Effector memory CD4-positive, alpha-beta T cell (primary cell): ENCODE measurements at regions not wholly inside any gene's neighbourhood (a gene's known extent, or its start where the extent isn't known, plus 50 kb on each side); places are given as distances from the start of the nearest gene placed in this dataset.

Source experiments
- DNase-seq, 3 donors: peaks; one replicate each; pipeline ENCODE4 v3.0.0-alpha.2; 2020
- H3K27ac ChIP-seq: 2 replicates; pipeline ENCODE4 v1.7.0; 2013; ENCODE audit warnings: mild to moderate bottlenecking, low read length, moderate library complexity; ENCODE audit not compliant: insufficient read depth, poor library complexity, severe bottlenecking
- H3K27me3 ChIP-seq: replicated peaks from 2 replicates; pipeline ENCODE4 v1.7.0; 2013; ENCODE audit warnings: mild to moderate bottlenecking, low read length; ENCODE audit not compliant: insufficient read depth, control insufficient read depth, poor library complexity, severe bottlenecking
- H3K36me3 ChIP-seq: 2 replicates; pipeline ENCODE4 v1.7.0; 2013; ENCODE audit warnings: mild to moderate bottlenecking, low read length, moderate library complexity; ENCODE audit not compliant: control insufficient read depth, insufficient read depth
- H3K4me1 ChIP-seq: 2 replicates; pipeline ENCODE4 v1.7.0; 2013; ENCODE audit warnings: low read length, mild to moderate bottlenecking; ENCODE audit not compliant: control insufficient read depth, insufficient read depth, poor library complexity, severe bottlenecking
- H3K4me3 ChIP-seq: 2 replicates; pipeline ENCODE4 v1.7.0; 2013; ENCODE audit warnings: low read length, low read depth, mild to moderate bottlenecking; ENCODE audit not compliant: insufficient read depth, poor library complexity, severe bottlenecking
- H3K9me3 ChIP-seq: 2 replicates; pipeline ENCODE4 v1.7.0; 2013; ENCODE audit warnings: mild to moderate bottlenecking, low read length, moderate library complexity; ENCODE audit not compliant: control insufficient read depth

- Histone ChIP-seq H3K27ac (no peak overlapping the region), H3K36me3 (no peaks in the 10 kb centered on the region), H3K27me3 (no peaks in the 10 kb centered on the region), H3K4me3 (no peak overlapping the region), H3K4me1 (no peaks in the 10 kb centered on the region), H3K9me3 (no peaks in the 10 kb centered on the region)
- DNase-seq = no peak
Observed at GRCh38 chr1:38208716-38209632, 162.4 kb upstream of the POU3F1 start.

- Histone ChIP-seq H3K27ac (no peak overlapping the region), H3K9me3 (no peaks in the 10 kb centered on the region), H3K27me3 (no peaks in the 10 kb centered on the region), H3K4me1 (no peaks in the 10 kb centered on the region), H3K36me3 (no peaks in the 10 kb centered on the region), H3K4me3 (no peak overlapping the region)
- no peak for DNase-seq
Observed at GRCh38 chr1:38207906-38208305, 161.3 kb upstream of the POU3F1 start.

- Histone ChIP-seq H3K9me3 (no peaks in the 10 kb centered on the region), H3K36me3 (no peaks in the 10 kb centered on the region), H3K4me1 (no peaks in the 10 kb centered on the region), H3K27ac (no peak overlapping the region), H3K27me3 (no peaks in the 10 kb centered on the region), H3K4me3 (no peak overlapping the region)
- DNase-seq = no peak
Observed at GRCh38 chr1:38207275-38207674, 160.7 kb upstream of the POU3F1 start.

- Histone ChIP-seq H3K4me3 (no peak overlapping the region), H3K36me3 (no peaks in the 10 kb centered on the region), H3K27ac (no peak overlapping the region), H3K27me3 (no peaks in the 10 kb centered on the region), H3K9me3 (no peaks in the 10 kb centered on the region), H3K4me1 (no peaks in the 10 kb centered on the region)
- DNase-seq = no peak
Observed at GRCh38 chr1:38204698-38205097, 158.1 kb upstream of the POU3F1 start.

GRCh38 chr1:38203441-38203840, 156.8 kb upstream of the POU3F1 start:
- no peak for DNase-seq
- H3K4me1 ChIP-seq = no peaks in the 10 kb centered on the region
- no peak overlapping the region for H3K4me3 ChIP-seq
- no peak overlapping the region for H3K27ac ChIP-seq
- H3K36me3 ChIP-seq = no peaks in the 10 kb centered on the region
- H3K27me3 ChIP-seq = no peaks in the 10 kb centered on the region
- no peaks in the 10 kb centered on the region for H3K9me3 ChIP-seq

- Histone ChIP-seq H3K9me3 (no peaks in the 10 kb centered on the region), H3K27ac (no peak overlapping the region), H3K4me3 (no peak overlapping the region), H3K36me3 (no peaks in the 10 kb centered on the region), H3K27me3 (no peaks in the 10 kb centered on the region), H3K4me1 (no peaks in the 10 kb centered on the region)
- DNase-seq = no peak
Observed at GRCh38 chr1:38201431-38201830, 154.8 kb upstream of the POU3F1 start.

GRCh38 chr1:38198621-38199020, 152.0 kb upstream of the POU3F1 start:
- Histone ChIP-seq H3K36me3 (no peaks in the 10 kb centered on the region), H3K27ac (no peak overlapping the region), H3K27me3 (no peaks in the 10 kb centered on the region), H3K9me3 (no peaks in the 10 kb centered on the region), H3K4me3 (no peak overlapping the region), H3K4me1 (no peaks in the 10 kb centered on the region)
- DNase-seq = no peak

- no peaks in the 10 kb centered on the region for H3K36me3 ChIP-seq
- no peak for DNase-seq
- H3K27me3 ChIP-seq = no peaks in the 10 kb centered on the region
- H3K9me3 ChIP-seq = no peaks in the 10 kb centered on the region
- no peaks in the 10 kb centered on the region for H3K4me1 ChIP-seq
- H3K27ac ChIP-seq = no peak overlapping the region
- H3K4me3 ChIP-seq = no peak overlapping the region
Observed at GRCh38 chr1:38198099-38198498, 151.5 kb upstream of the POU3F1 start.

GRCh38 chr1:38197312-38198061, 150.9 kb upstream of the POU3F1 start:
- Histone ChIP-seq H3K4me1 (no peaks in the 10 kb centered on the region), H3K27me3 (no peaks in the 10 kb centered on the region), H3K4me3 (no peak overlapping the region), H3K36me3 (no peaks in the 10 kb centered on the region), H3K27ac (no peak overlapping the region), H3K9me3 (no peaks in the 10 kb centered on the region)
- no peak for DNase-seq

GRCh38 chr1:38194472-38194871, 147.9 kb upstream of the POU3F1 start:
- no peak for DNase-seq
- no peak overlapping the region for H3K27ac ChIP-seq
- H3K9me3 ChIP-seq = no peaks in the 10 kb centered on the region
- H3K36me3 ChIP-seq = no peaks in the 10 kb centered on the region
- H3K27me3 ChIP-seq = no peaks in the 10 kb centered on the region
- H3K4me1 ChIP-seq = no peaks in the 10 kb centered on the region
- H3K4me3 ChIP-seq = no peak overlapping the region
